Caco-2 (cell line): ENCODE measurements at regions not wholly inside any gene's neighbourhood (a gene's known extent, or its start where the extent isn't known, plus 50 kb on each side); places are given as distances from the start of the nearest gene placed in this dataset.

Experiments
- BruUV-seq: library from RNA; stranded (reverse); fragments of 400-500 nt; replicated peaks from 2 replicates; lab custom pipeline; 2021; lab: Mats Ljungman, UMichigan
- CTCF ChIA-PET: fragments of 300-600 bp; sonication (Branson Sonifier 250); formaldehyde crosslinking; loops from one replicate; lab custom pipeline; 2022; ENCODE audit warnings: antibody characterized with exemption; lab: Charles Lee
- POLR2A ChIA-PET: fragments of 300-600 bp; sonication (Branson Sonifier 250); formaldehyde crosslinking; loops from one replicate; lab custom pipeline; 2022; ENCODE audit warnings: antibody characterized with exemption; lab: Charles Lee
- DNase-seq, 2 experiments: peaks; one replicate each; pipeline versions ENCODE4 v3.0.0 to v3.0.0-alpha.2; 2020 to 2022
- H3K27me3 ChIP-seq: replicated peaks from 2 replicates; pipeline ENCODE4 v1.6.0; 2011; ENCODE audit warnings: low read length; ENCODE audit not compliant: control insufficient read depth, insufficient read depth
- H3K36me3 ChIP-seq: 2 replicates; pipeline ENCODE4 v1.5.1; 2011; ENCODE audit warnings: low read length; ENCODE audit not compliant: control insufficient read depth, insufficient read depth
- H3K4me1 ChIP-seq: fragments of 250-450 bp; sonication (Bioruptor Pico); 2 replicates; pipeline ENCODE4 v1.5.1; 2020; ENCODE audit warnings: mild to moderate bottlenecking
- H3K4me3 ChIP-seq: 2 replicates; pipeline ENCODE4 v1.5.1; 2011; ENCODE audit warnings: low read depth, mild to moderate bottlenecking, control low read depth, low read length
- H3K9me3 ChIP-seq: fragments of 250-450 bp; sonication (Bioruptor Pico); 2 replicates; pipeline ENCODE4 v1.5.1; 2020; ENCODE audit warnings: mild to moderate bottlenecking, moderate library complexity
- H3K27ac Mint-ChIP-seq: one replicate; pipeline ENCODE4 v1.8.0; 2022; ENCODE audit warnings: mixed read lengths; ENCODE audit not compliant: unreplicated experiment
- H3K27me3 Mint-ChIP-seq: one replicate; pipeline ENCODE4 v1.8.0; 2022; ENCODE audit warnings: mixed read lengths; ENCODE audit not compliant: insufficient read depth, unreplicated experiment
- H3K36me3 Mint-ChIP-seq: one replicate; pipeline ENCODE4 v1.8.0; 2022; ENCODE audit warnings: mild to moderate bottlenecking, mixed read lengths; ENCODE audit not compliant: insufficient read depth, unreplicated experiment
- H3K4me1 Mint-ChIP-seq: one replicate; pipeline ENCODE4 v1.8.0; 2022; ENCODE audit warnings: low read depth, mixed read lengths; ENCODE audit not compliant: unreplicated experiment
- H3K4me3 Mint-ChIP-seq: one replicate; pipeline ENCODE4 v1.8.0; 2022; ENCODE audit warnings: mild to moderate bottlenecking, moderate library complexity, mixed read lengths; ENCODE audit not compliant: unreplicated experiment
- H3K9me3 Mint-ChIP-seq: one replicate; pipeline ENCODE4 v1.8.0; 2022; ENCODE audit warnings: mixed read lengths; ENCODE audit not compliant: unreplicated experiment
- intact Hi-C: fragments of 100-400 bp; cut with micrococcal nuclease; formaldehyde crosslinking; loops from one replicate; pipeline ENCODE4 v1.10.0; 2022; ENCODE audit not compliant: unreplicated experiment
- TF ChIP-seq, protein P1 (sequence below), 2 experiments: fragments of 200-600 bp in 1 of 2; IDR thresholded peaks; 1 replicate in 1 of 2; 2 replicates in 1 of 2; pipeline versions ENCODE4 v1.5.1 to v1.8.0; 2011 to 2022; ENCODE audit warnings: antibody characterized with exemption in 1 of 2, control low read depth in 1 of 2, inconsistent platforms in 1 of 2, low read depth in 1 of 2, low read length in 1 of 2, mild to moderate bottlenecking in 1 of 2, moderate library complexity in 1 of 2; ENCODE audit not compliant: insufficient read depth in 1 of 2, severe bottlenecking in 1 of 2, unreplicated experiment in 1 of 2

DNA sequence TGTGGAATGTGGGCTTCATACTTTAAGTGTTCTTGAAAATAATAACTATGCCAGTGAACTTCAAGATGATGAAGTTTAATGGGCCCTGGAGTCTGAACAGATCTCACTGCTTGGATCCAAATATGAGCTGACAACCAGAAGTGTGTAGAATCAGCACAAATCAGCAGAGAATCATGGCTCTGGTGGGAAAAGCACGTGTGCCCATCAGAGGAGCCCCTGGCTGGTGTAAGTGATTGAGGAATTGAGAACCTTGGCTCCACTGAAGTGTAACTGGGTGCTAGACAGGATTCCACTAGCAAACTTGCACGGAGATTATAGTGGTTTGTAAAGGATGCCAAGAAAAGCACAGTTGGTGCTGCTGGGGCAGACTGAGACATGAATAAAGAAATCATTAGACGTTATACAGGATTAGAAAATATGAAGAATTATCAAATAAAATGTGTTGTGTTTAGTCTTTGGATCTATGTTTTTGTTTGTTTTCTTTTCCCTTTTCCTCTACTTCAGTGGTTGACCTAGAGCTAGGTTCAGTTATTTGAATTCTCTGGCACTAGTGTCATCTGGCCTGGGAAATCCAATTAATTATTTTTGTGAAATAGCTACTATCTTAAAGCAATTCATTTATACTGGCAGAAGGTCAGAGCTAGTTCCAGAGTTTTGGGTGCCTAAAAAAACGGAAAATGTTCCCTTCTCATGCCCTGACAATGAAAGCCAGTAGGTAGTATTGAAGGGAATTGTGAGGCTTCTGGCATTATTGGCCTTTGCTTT, 175.7 kb upstream of the MEOX2 start:
- H3K9me3 Mint-ChIP-seq: peaks cover 15% of the 10 kb centered on the region
- no peak overlapping the region for H3K4me3 Mint-ChIP-seq
- peaks cover 17% of the 10 kb centered on the region for H3K4me1 Mint-ChIP-seq
- CTCF ChIA-PET: interaction anchor here (1.2 kb wide), 1 partner anchor 27 kb away, joined by 4 read pairs; no protein-coding TSS in a partner anchor
- no peaks in the 10 kb centered on the region; the same call in 1 of the 2 replicates for H3K36me3 ChIP-seq
- no peaks in the 10 kb centered on the region; the same call in 1 of the 2 replicates for H3K9me3 ChIP-seq
- H3K4me3 ChIP-seq: no peak overlapping the region
- H3K4me1 ChIP-seq: peaks cover 10% of the 10 kb centered on the region
- intact Hi-C loops: no loop called here
- H3K27me3 ChIP-seq: no peaks in the 10 kb centered on the region
- POLR2A ChIA-PET: no interaction called here
- TF ChIP-seq, protein P1, sequence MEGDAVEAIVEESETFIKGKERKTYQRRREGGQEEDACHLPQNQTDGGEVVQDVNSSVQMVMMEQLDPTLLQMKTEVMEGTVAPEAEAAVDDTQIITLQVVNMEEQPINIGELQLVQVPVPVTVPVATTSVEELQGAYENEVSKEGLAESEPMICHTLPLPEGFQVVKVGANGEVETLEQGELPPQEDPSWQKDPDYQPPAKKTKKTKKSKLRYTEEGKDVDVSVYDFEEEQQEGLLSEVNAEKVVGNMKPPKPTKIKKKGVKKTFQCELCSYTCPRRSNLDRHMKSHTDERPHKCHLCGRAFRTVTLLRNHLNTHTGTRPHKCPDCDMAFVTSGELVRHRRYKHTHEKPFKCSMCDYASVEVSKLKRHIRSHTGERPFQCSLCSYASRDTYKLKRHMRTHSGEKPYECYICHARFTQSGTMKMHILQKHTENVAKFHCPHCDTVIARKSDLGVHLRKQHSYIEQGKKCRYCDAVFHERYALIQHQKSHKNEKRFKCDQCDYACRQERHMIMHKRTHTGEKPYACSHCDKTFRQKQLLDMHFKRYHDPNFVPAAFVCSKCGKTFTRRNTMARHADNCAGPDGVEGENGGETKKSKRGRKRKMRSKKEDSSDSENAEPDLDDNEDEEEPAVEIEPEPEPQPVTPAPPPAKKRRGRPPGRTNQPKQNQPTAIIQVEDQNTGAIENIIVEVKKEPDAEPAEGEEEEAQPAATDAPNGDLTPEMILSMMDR (IDR thresholded peaks at IDR 0.05; ENCODE audit: insufficient read depth in 1 of 2, low read depth in 1 of 2, low read length in 1 of 2, severe bottlenecking in 1 of 2, unreplicated experiment in 1 of 2): no peak
- no peaks in the 10 kb centered on the region for H3K36me3 Mint-ChIP-seq
- no peak overlapping the region for H3K27ac Mint-ChIP-seq
- H3K27me3 Mint-ChIP-seq: no peaks in the 10 kb centered on the region
- no TSS peak for BruUV-seq
- no peak for DNase-seq

DNA sequence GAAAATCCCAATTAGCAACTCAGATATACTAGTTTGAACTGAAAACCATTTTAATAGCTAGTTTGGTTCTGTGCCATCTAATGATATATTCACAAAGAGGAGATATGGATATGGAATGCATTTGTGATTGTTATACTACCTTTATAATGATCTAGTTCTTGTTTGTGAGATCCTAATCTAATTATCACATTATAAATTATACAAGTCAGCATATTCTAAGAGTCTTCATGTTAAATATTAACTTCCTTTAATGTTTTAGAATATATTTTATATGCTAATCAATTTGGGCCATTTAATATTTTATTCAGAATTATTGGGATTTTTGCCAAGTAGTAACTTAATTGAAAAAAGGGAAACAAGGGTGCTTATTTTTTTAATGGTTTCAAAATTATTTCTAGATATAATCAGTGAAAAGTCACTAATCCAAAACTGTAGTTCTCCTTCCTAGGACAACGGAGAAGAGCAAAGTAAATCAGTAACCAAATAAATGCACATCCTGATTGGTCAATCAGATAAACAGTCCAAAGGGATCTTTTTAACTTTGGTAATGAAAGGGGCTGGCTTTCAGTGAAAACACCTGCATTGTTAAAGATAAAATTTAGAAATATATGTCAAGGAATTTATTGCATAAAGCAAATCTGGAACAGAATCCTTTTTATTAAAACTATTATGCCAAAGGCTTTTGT, 173.9 kb upstream of the MEOX2 start:
- H3K4me1 ChIP-seq: peaks cover 27% of the 10 kb centered on the region
- no peaks in the 10 kb centered on the region; the same call in 1 of the 2 replicates for H3K36me3 ChIP-seq
- H3K27me3 Mint-ChIP-seq: no peaks in the 10 kb centered on the region
- no peak overlapping the region for H3K27ac Mint-ChIP-seq
- BruUV-seq: no TSS peak
- no peak for DNase-seq
- no peaks in the 10 kb centered on the region; the same call in 1 of the 2 replicates for H3K9me3 ChIP-seq
- H3K4me3 ChIP-seq: no peak overlapping the region
- H3K4me3 Mint-ChIP-seq: no peak overlapping the region
- ChIA-PET POLR2A (no interaction called here), CTCF (no interaction called here)
- H3K4me1 Mint-ChIP-seq: peaks cover 27% of the 10 kb centered on the region
- no peaks in the 10 kb centered on the region for H3K36me3 Mint-ChIP-seq
- no peaks in the 10 kb centered on the region for H3K27me3 ChIP-seq
- peaks cover 15% of the 10 kb centered on the region for H3K9me3 Mint-ChIP-seq
- TF ChIP-seq, protein P1 (IDR thresholded peaks at IDR 0.05; ENCODE audit: insufficient read depth in 1 of 2, low read depth in 1 of 2, low read length in 1 of 2, severe bottlenecking in 1 of 2, unreplicated experiment in 1 of 2): no peak
- intact Hi-C loops: no loop called here

DNA sequence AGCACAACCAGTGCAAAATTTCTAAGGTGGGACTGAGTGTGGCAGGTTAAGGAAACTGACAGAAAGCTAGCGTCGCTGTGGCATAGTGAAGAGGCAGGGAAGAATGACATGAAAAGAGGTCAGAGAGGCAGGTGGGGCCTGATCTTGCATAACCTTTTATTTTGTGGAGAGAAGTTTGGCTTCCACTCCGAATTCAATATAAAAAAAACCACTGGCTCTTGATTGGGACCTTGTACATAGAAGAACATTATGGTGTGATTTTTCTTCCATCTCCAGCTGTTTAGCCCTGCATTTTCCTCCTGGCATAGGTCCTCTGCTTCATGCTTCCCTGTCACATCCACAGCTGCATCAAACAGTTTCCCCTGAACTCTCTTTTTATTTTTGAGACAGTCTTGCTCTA, 170.5 kb upstream of the MEOX2 start:
- CTCF ChIA-PET: no interaction called here
- Mint-ChIP-seq H3K9me3 (peaks cover 15% of the 10 kb centered on the region), H3K27me3 (no peaks in the 10 kb centered on the region), H3K4me3 (no peak overlapping the region), H3K4me1 (peaks cover 43% of the 10 kb centered on the region), H3K36me3 (no peaks in the 10 kb centered on the region), H3K27ac (peak overlapping the region; percentile 77)
- TF ChIP-seq, protein P1 (IDR thresholded peaks at IDR 0.05; ENCODE audit: insufficient read depth in 1 of 2, low read depth in 1 of 2, low read length in 1 of 2, severe bottlenecking in 1 of 2, unreplicated experiment in 1 of 2): no peak
- BruUV-seq: no TSS peak
- POLR2A ChIA-PET: no interaction called here
- no peak overlapping the region for H3K4me3 ChIP-seq
- no peaks in the 10 kb centered on the region; the same call in 1 of the 2 replicates for H3K9me3 ChIP-seq
- peaks cover 39% of the 10 kb centered on the region for H3K4me1 ChIP-seq
- no peaks in the 10 kb centered on the region; the same call in 1 of the 2 replicates for H3K36me3 ChIP-seq
- no peak for DNase-seq
- intact Hi-C loops: no loop called here
- no peaks in the 10 kb centered on the region for H3K27me3 ChIP-seq
